ENCODE measurements at regions not wholly inside any gene's neighbourhood (a gene's known extent, or its start where the extent isn't known, plus 50 kb on each side); places are given as distances from the start of the nearest gene placed in this dataset.

DNA sequence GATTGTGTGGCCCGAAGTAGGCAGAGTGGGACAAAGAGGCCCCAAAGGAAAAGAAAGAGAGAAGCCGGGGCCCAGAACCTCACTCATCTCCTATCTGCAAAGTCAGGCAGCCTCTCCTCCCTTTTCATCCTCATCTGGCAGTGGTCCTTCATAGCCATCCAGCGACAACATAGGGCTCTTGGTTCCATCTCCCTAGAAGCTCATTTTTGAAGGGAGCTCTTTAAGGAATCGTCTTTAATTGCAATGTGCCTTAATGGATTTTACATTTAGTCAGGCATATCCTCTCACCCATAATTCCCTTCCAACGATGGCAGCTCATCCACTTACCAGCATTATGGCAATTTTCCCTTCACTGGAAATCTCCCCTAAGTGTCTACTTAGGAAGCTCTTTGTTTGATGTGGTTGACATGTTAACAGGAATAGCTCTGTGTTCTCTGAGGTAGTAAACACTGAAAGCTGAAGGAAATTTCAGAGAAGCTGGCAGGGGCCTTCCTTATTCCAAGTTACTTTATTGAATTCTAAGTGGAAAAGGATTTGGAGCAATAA is 780.6 kb downstream of the TSN start:
- H3K27ac Mint-ChIP-seq, result no peak overlapping the region
- no peak overlapping the region for H3K4me3 Mint-ChIP-seq
- TF ChIP-seq, protein P1, sequence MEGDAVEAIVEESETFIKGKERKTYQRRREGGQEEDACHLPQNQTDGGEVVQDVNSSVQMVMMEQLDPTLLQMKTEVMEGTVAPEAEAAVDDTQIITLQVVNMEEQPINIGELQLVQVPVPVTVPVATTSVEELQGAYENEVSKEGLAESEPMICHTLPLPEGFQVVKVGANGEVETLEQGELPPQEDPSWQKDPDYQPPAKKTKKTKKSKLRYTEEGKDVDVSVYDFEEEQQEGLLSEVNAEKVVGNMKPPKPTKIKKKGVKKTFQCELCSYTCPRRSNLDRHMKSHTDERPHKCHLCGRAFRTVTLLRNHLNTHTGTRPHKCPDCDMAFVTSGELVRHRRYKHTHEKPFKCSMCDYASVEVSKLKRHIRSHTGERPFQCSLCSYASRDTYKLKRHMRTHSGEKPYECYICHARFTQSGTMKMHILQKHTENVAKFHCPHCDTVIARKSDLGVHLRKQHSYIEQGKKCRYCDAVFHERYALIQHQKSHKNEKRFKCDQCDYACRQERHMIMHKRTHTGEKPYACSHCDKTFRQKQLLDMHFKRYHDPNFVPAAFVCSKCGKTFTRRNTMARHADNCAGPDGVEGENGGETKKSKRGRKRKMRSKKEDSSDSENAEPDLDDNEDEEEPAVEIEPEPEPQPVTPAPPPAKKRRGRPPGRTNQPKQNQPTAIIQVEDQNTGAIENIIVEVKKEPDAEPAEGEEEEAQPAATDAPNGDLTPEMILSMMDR (IDR thresholded peaks at IDR 0.05; ENCODE audit: unreplicated experiment in 3 of 3), result no peak
- H3K36me3 Mint-ChIP-seq (ENCODE audit: low read depth), result no peaks in the 10 kb centered on the region
- H3K4me1 Mint-ChIP-seq, result peaks cover 10% of the 10 kb centered on the region
- no peaks in the 10 kb centered on the region for H3K27me3 Mint-ChIP-seq (ENCODE audit: low read depth)
- H3K9me3 Mint-ChIP-seq, result no peaks in the 10 kb centered on the region

DNA sequence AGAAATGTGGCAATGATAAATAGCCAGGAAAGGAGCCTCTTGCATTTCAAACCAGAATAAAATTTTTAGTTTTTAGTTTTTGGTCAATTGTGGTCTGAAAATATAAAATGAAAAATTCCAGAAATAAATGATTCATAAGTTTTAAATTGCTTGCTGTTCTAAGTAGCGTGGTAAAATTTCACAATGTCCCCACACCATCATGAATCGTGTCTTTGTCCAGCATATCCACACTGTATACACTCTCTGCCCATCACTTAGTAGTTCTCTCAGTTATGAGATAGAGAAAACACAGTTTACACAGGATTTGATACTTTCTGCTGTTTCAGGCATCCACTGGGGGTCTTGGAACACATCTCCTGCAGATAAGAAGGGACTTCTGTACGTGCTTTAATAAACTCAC is 783.9 kb downstream of the TSN start:
- TF ChIP-seq, protein P1 (IDR thresholded peaks at IDR 0.05; ENCODE audit: unreplicated experiment in 3 of 3), result no peak
- H3K4me3 Mint-ChIP-seq, result no peak overlapping the region
- no peak overlapping the region for H3K27ac Mint-ChIP-seq
- H3K27me3 Mint-ChIP-seq (ENCODE audit: low read depth), result no peaks in the 10 kb centered on the region
- H3K4me1 Mint-ChIP-seq, result no peaks in the 10 kb centered on the region
- H3K9me3 Mint-ChIP-seq, result no peaks in the 10 kb centered on the region
- H3K36me3 Mint-ChIP-seq (ENCODE audit: low read depth), result no peaks in the 10 kb centered on the region

DNA sequence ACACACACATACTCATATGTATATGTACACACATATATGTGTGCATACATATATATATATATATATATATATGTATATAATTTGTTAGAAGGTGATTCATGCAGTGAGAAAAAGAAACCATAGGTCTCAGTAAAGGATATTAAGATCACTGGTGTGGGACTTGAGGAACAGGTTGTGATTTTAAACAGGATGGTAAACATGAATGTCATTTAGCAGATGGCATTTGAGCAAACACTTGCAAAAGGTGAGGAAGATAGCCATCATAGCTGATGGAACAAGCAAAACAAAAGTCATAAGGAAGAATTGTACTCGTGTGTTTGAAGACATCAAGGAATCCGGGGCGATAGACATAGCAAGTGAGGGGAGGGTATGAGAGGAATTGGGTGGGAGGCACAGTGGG is 784.5 kb downstream of the TSN start:
- Mint-ChIP-seq H3K9me3 (no peaks in the 10 kb centered on the region), H3K27me3 (ENCODE audit: low read depth) (no peaks in the 10 kb centered on the region), H3K36me3 (ENCODE audit: low read depth) (no peaks in the 10 kb centered on the region), H3K27ac (no peak overlapping the region), H3K4me3 (no peak overlapping the region), H3K4me1 (no peaks in the 10 kb centered on the region)
- TF ChIP-seq, protein P1 (IDR thresholded peaks at IDR 0.05; ENCODE audit: unreplicated experiment in 3 of 3), result no peak

DNA sequence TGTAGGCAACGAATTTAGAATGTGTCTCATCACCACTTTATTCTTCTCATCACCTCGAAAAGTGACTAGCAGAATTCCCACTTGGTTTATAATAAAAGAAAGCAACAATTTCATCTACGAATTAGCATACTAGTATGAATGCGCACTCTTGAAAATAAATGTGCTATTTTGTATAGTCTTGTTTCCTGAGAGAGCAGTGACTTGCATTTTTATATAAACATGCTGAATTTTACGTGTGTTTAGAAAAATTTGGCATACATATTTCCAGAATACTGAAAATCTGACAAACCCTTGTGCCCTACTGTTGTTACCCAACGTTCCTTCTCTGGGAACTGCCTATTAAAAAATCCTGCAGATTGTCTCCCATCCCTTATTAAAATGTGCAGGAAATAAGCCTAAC is 786.8 kb downstream of the TSN start:
- Mint-ChIP-seq H3K4me1 (no peaks in the 10 kb centered on the region), H3K9me3 (no peaks in the 10 kb centered on the region), H3K27me3 (ENCODE audit: low read depth) (no peaks in the 10 kb centered on the region), H3K4me3 (no peak overlapping the region), H3K36me3 (ENCODE audit: low read depth) (no peaks in the 10 kb centered on the region), H3K27ac (no peak overlapping the region)
- TF ChIP-seq, protein P1 (IDR thresholded peaks at IDR 0.05; ENCODE audit: unreplicated experiment in 3 of 3), result no peak

DNA sequence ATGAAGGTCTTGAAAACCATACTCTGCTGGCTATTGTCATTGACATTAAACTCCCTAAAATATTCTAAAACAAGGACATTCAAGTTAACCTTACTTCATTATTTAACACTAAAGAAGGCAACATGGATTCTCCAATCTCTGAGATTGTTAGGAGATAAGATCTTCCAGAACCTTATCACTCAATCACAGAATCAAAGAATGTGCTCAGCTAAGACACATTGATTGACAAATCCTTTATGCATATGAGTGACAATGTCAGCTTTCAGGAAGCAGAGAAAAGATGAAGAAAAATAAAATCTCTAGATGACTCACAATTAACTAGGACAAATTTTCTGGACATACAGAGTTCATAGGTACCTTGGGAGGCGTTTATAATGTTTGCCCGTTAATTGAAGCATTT is 787.2 kb downstream of the TSN start:
- Mint-ChIP-seq H3K27me3 (ENCODE audit: low read depth) (no peaks in the 10 kb centered on the region), H3K4me3 (no peak overlapping the region), H3K4me1 (no peaks in the 10 kb centered on the region), H3K9me3 (no peaks in the 10 kb centered on the region), H3K36me3 (ENCODE audit: low read depth) (no peaks in the 10 kb centered on the region), H3K27ac (no peak overlapping the region)
- TF ChIP-seq, protein P1 (IDR thresholded peaks at IDR 0.05; ENCODE audit: unreplicated experiment in 3 of 3), result no peak

DNA sequence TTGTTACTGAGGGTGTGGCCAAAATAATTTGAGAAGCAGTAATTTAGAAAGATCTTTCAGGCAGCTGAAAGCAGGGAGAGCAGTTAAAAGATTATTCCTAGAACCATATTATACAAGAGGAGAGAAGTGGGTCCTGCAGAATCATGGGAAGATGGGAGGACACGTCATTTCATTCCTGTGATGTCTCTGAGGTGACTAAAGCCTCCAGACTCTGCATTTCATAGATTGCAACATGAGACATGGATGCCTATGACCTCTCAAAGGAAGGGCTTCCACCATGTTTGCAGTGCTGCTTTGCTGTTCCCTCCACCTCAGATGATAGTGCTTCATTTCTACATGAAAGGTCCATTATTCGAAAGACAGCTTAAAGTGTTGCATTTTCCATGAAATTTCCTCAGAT is 788.4 kb downstream of the TSN start:
- Mint-ChIP-seq H3K36me3 (ENCODE audit: low read depth) (no peaks in the 10 kb centered on the region), H3K9me3 (no peaks in the 10 kb centered on the region), H3K27ac (no peak overlapping the region), H3K4me3 (no peak overlapping the region), H3K27me3 (ENCODE audit: low read depth) (no peaks in the 10 kb centered on the region), H3K4me1 (no peaks in the 10 kb centered on the region)
- TF ChIP-seq, protein P1 (IDR thresholded peaks at IDR 0.05; ENCODE audit: unreplicated experiment in 3 of 3), result no peak
